ENCODE measurements at regions not wholly inside any gene's neighbourhood (a gene's known extent, or its start where the extent isn't known, plus 50 kb on each side); places are given as distances from the start of the nearest gene placed in this dataset.
"Not testable (repeated sequence)": the region's sequence is repeated elsewhere in the genome, so short reads cannot be mapped to it uniquely, and the experiment has no call there.

GRCh38 chr6:97779039-97779766, 496.2 kb upstream of the MMS22L start:
- ATAC-seq (ENCODE audit: low read depth in 2 of 2); H3K4me1 ChIP-seq (ENCODE audit: control insufficient read depth, insufficient read depth, low read length, poor library complexity, severe bottlenecking); H3K4me1 Mint-ChIP-seq; H3K27me3 Mint-ChIP-seq; H3K9me3 Mint-ChIP-seq; H3K36me3 ChIP-seq (ENCODE audit: control insufficient read depth, insufficient read depth, low read length); H3K36me3 Mint-ChIP-seq; H3K4me3 ChIP-seq (ENCODE audit: low read depth, low read length); DNase-seq; H3K4me3 Mint-ChIP-seq; H3K27me3 ChIP-seq (ENCODE audit: control insufficient read depth, insufficient read depth, low read length); H3K27ac Mint-ChIP-seq; H3K27ac ChIP-seq (ENCODE audit: insufficient read depth, low read length, poor library complexity, severe bottlenecking); H3K9me3 ChIP-seq (ENCODE audit: control insufficient read depth in 2 of 2, low read length in 2 of 2): not testable (repeated sequence)

DNA sequence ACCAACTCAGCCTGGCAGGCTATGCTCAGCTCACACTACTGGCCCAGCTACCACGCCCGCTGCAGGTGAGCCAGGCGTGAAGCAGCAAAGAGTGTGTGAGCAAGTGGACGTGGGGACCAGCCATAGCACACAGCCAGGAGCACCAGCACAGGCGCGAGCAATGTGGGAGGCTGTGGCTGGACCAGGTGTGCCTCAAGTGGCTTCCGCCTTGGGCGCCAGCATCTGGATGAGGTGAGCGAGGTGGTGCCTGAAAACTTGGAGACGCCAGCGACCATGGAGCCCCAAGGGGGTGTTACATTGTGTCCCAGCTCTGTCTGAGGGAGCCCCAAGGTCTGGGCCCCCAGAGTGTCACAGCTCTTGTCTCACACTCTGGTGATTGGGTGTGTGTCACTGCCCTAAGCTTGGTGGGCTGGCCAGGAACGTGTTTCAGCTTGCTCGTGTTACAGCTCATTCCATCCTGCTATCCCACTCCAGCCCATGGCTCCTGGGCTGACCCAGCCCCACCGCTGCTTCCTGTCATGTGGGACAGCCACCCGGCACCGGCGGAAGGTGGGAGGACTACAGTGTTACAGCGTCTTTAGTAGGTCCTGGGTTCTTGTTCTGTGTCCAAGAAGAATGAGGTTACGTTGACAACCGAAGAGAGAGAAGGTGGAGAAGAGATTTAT, 508.0 kb upstream of the MMS22L start:
- Histone ChIP-seq H3K4me3 (ENCODE audit: low read depth, low read length) (no peak overlapping the region), H3K27ac (ENCODE audit: insufficient read depth, low read length, poor library complexity, severe bottlenecking) (no peak overlapping the region), H3K36me3 (ENCODE audit: control insufficient read depth, insufficient read depth, low read length) (no peaks in the 10 kb centered on the region), H3K27me3 (ENCODE audit: control insufficient read depth, insufficient read depth, low read length) (no peaks in the 10 kb centered on the region), H3K9me3 (ENCODE audit: control insufficient read depth in 2 of 2, low read length in 2 of 2) (peaks cover 0 to 3% of the 10 kb centered on the region in 2 experiments), H3K4me1 (ENCODE audit: control insufficient read depth, insufficient read depth, low read length, poor library complexity, severe bottlenecking) (no peaks in the 10 kb centered on the region)
- no peak for DNase-seq
- H3K4me1 Mint-ChIP-seq: no peaks in the 10 kb centered on the region
- no peaks in the 10 kb centered on the region for H3K27me3 Mint-ChIP-seq
- no peak for ATAC-seq (ENCODE audit: low read depth in 2 of 2)
- no peak overlapping the region for H3K27ac Mint-ChIP-seq
- H3K36me3 Mint-ChIP-seq: no peaks in the 10 kb centered on the region
- peaks cover 0 to 12% (median 6%) of the 10 kb centered on the region in 7 donors for H3K9me3 Mint-ChIP-seq
- no peak overlapping the region for H3K4me3 Mint-ChIP-seq

DNA sequence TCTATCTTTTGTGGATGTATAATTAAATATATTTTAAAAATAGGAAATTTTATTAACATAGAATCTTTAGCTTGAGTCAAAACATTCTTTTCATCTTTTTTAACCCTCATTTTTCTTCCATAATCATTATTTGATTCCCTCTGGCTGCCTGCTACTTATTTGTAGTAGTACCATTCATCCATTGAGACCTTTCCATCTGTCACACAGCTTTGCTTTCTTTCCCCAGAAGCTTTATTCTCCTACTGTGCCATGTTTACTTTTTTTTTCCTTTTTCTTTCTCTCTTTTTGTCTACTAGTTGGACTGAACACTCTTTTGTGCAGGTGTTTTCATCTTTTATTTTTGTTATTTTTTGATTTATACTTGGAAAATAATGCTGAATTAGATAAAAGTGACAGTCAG, 522.6 kb upstream of the MMS22L start:
- Mint-ChIP-seq H3K27ac (no peak overlapping the region), H3K36me3 (no peaks in the 10 kb centered on the region), H3K4me3 (no peak overlapping the region)

DNA sequence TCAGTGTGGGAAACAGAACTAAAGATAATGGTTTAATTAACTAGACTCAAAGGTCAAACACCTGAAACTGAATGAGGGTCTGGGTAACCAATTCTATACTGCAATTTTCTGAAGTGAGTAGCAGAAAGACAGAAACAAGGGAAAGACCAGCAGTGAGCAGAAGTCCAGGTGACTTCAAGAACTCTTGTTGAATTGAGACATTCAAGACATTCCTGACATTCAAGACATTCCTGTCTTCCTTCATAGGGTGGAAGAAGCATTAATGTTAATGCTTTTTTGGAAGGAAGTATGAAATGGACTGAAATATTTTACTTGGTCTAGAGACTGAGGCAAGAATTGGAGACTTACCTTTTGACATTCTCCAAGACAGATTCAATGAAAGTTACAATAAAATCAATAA, 529.9 kb upstream of the MMS22L start:
- Histone ChIP-seq H3K27me3 (ENCODE audit: control insufficient read depth, insufficient read depth, low read length) (no peaks in the 10 kb centered on the region), H3K4me3 (ENCODE audit: low read depth, low read length) (no peak overlapping the region), H3K9me3 (ENCODE audit: control insufficient read depth in 2 of 2, low read length in 2 of 2) (no peaks in the 10 kb centered on the region), H3K36me3 (ENCODE audit: control insufficient read depth, insufficient read depth, low read length) (no peaks in the 10 kb centered on the region), H3K4me1 (ENCODE audit: control insufficient read depth, insufficient read depth, low read length, poor library complexity, severe bottlenecking) (no peaks in the 10 kb centered on the region), H3K27ac (ENCODE audit: insufficient read depth, low read length, poor library complexity, severe bottlenecking) (no peak overlapping the region)
- ATAC-seq (ENCODE audit: low read depth in 2 of 2) (no peak), DNase-seq (no peak)
- Mint-ChIP-seq H3K9me3 (peaks cover 0 to 6% (median 0%) of the 10 kb centered on the region in 7 donors), H3K27me3 (no peaks in the 10 kb centered on the region), H3K4me3 (no peak overlapping the region), H3K27ac (no peak overlapping the region), H3K4me1 (no peaks in the 10 kb centered on the region), H3K36me3 (no peaks in the 10 kb centered on the region)

More for the DNA sequence above, 522.6 kb upstream of the MMS22L start:
- Histone ChIP-seq H3K36me3 (ENCODE audit: control insufficient read depth, insufficient read depth, low read length) (no peaks in the 10 kb centered on the region), H3K4me1 (ENCODE audit: control insufficient read depth, insufficient read depth, low read length, poor library complexity, severe bottlenecking) (no peaks in the 10 kb centered on the region), H3K9me3 (ENCODE audit: control insufficient read depth in 2 of 2, low read length in 2 of 2) (no peaks in the 10 kb centered on the region), H3K27ac (ENCODE audit: insufficient read depth, low read length, poor library complexity, severe bottlenecking) (no peak overlapping the region), H3K4me3 (ENCODE audit: low read depth, low read length) (no peak overlapping the region), H3K27me3 (ENCODE audit: control insufficient read depth, insufficient read depth, low read length) (no peaks in the 10 kb centered on the region)
- H3K27me3 Mint-ChIP-seq: no peaks in the 10 kb centered on the region
- H3K4me1 Mint-ChIP-seq: no peaks in the 10 kb centered on the region
- DNase-seq (no peak), ATAC-seq (ENCODE audit: low read depth in 2 of 2) (no peak)
- peaks cover 0 to 11% (median 2%) of the 10 kb centered on the region in 7 donors for H3K9me3 Mint-ChIP-seq

DNA sequence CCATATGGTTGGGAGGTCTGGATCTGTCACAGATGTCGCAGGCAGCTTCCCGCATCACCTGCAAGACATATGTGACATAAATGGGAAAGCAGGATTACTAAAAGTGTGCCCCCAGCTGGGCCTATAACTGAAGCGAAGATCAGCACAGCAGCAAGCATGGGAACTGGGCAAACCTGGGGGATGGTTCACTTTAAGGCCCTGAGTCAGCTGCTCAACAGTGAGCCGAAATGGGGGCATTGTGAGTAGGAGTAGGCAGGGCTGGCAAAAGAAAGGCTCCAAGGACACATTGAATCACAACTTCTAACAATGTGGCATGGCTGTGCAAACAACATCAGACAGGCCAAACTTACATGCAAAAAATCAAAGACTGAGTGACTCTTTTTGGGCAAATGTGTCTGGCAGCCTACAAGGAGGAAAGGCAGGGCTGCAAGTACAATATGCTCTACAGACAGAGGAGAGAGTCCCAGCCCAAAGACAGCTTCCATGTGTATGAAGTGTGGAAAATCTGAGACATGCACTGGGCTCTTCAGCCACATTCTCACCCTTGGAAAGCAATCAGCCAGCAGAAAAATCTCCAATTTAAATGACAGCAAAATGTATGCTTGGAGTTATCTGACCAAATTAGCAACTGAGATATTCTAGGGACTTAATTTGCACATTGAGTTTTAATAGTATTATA, 531.0 kb upstream of the MMS22L start:
- H3K9me3 Mint-ChIP-seq: peaks cover 0 to 3% (median 0%) of the 10 kb centered on the region in 7 donors
- Histone ChIP-seq H3K27ac (ENCODE audit: insufficient read depth, low read length, poor library complexity, severe bottlenecking) (no peak overlapping the region), H3K36me3 (ENCODE audit: control insufficient read depth, insufficient read depth, low read length) (no peaks in the 10 kb centered on the region), H3K9me3 (ENCODE audit: control insufficient read depth in 2 of 2, low read length in 2 of 2) (no peaks in the 10 kb centered on the region), H3K27me3 (ENCODE audit: control insufficient read depth, insufficient read depth, low read length) (no peaks in the 10 kb centered on the region), H3K4me1 (ENCODE audit: control insufficient read depth, insufficient read depth, low read length, poor library complexity, severe bottlenecking) (no peaks in the 10 kb centered on the region), H3K4me3 (ENCODE audit: low read depth, low read length) (no peak overlapping the region)
- ATAC-seq (ENCODE audit: low read depth in 2 of 2) (no peak), DNase-seq (no peak)
- H3K36me3 Mint-ChIP-seq: no peaks in the 10 kb centered on the region
- no peaks in the 10 kb centered on the region for H3K27me3 Mint-ChIP-seq
- H3K4me3 Mint-ChIP-seq: no peak overlapping the region
- no peaks in the 10 kb centered on the region for H3K4me1 Mint-ChIP-seq
- H3K27ac Mint-ChIP-seq: no peak overlapping the region

DNA sequence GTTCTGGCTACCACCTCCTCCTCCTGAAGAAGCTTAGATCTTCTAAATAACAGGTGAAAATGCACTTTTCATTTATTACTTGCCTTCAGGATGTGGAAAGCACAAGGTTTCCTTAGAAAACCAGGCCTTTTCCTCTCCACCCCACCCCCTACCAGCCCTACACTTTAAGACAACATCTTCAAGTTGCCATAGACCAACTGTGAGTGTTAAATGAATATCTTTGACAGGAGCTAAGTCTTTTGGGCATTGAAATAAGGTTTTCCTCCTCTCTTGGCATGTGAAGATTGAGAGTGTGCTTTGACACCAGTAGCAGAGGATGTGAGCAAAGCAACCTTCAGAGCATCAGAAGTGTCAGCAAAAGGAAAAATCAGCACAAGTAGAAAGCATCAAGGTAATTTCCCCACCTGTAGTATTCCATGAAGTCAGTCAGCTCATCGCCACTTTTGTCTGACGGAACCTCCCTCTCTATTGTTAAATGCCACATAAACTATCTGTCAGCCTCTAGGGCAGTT, 532.3 kb upstream of the MMS22L start:
- Mint-ChIP-seq H3K9me3 (peaks cover 0 to 3% (median 0%) of the 10 kb centered on the region in 7 donors), H3K36me3 (no peaks in the 10 kb centered on the region), H3K4me1 (no peaks in the 10 kb centered on the region), H3K27ac (no peak overlapping the region), H3K27me3 (no peaks in the 10 kb centered on the region), H3K4me3 (no peak overlapping the region)
- H3K27me3 ChIP-seq (ENCODE audit: control insufficient read depth, insufficient read depth, low read length): no peaks in the 10 kb centered on the region
- no peak overlapping the region for H3K4me3 ChIP-seq (ENCODE audit: low read depth, low read length)
- no peaks in the 10 kb centered on the region for H3K4me1 ChIP-seq (ENCODE audit: control insufficient read depth, insufficient read depth, low read length, poor library complexity, severe bottlenecking)
- H3K27ac ChIP-seq (ENCODE audit: insufficient read depth, low read length, poor library complexity, severe bottlenecking): no peak overlapping the region
- H3K9me3 ChIP-seq (ENCODE audit: control insufficient read depth in 2 of 2, low read length in 2 of 2): no peaks in the 10 kb centered on the region
- DNase-seq (no peak), ATAC-seq (ENCODE audit: low read depth in 2 of 2) (no peak)
- no peaks in the 10 kb centered on the region for H3K36me3 ChIP-seq (ENCODE audit: control insufficient read depth, insufficient read depth, low read length)

GRCh38 chr6:97816526-97816925, 533.5 kb upstream of the MMS22L start:
- Mint-ChIP-seq H3K27ac (no peak overlapping the region), H3K27me3 (no peaks in the 10 kb centered on the region), H3K36me3 (no peaks in the 10 kb centered on the region), H3K9me3 (peaks cover 0 to 3% (median 0%) of the 10 kb centered on the region in 7 donors), H3K4me1 (no peaks in the 10 kb centered on the region), H3K4me3 (no peak overlapping the region)
- H3K27ac ChIP-seq (ENCODE audit: insufficient read depth, low read length, poor library complexity, severe bottlenecking): no peak overlapping the region
- H3K4me3 ChIP-seq (ENCODE audit: low read depth, low read length): no peak overlapping the region
- no peaks in the 10 kb centered on the region for H3K9me3 ChIP-seq (ENCODE audit: control insufficient read depth in 2 of 2, low read length in 2 of 2)
- H3K4me1 ChIP-seq (ENCODE audit: control insufficient read depth, insufficient read depth, low read length, poor library complexity, severe bottlenecking): no peaks in the 10 kb centered on the region
- no peaks in the 10 kb centered on the region for H3K36me3 ChIP-seq (ENCODE audit: control insufficient read depth, insufficient read depth, low read length)
- no peak for ATAC-seq (ENCODE audit: low read depth in 2 of 2)
- no peak for DNase-seq
- H3K27me3 ChIP-seq (ENCODE audit: control insufficient read depth, insufficient read depth, low read length): no peaks in the 10 kb centered on the region

Data from CD4-positive, CD25-positive, alpha-beta regulatory T cell (primary cell).